ENCODE measurements at regions not wholly inside any gene's neighbourhood (a gene's known extent, or its start where the extent isn't known, plus 50 kb on each side); places are given as distances from the start of the nearest gene placed in this dataset.

DNA sequence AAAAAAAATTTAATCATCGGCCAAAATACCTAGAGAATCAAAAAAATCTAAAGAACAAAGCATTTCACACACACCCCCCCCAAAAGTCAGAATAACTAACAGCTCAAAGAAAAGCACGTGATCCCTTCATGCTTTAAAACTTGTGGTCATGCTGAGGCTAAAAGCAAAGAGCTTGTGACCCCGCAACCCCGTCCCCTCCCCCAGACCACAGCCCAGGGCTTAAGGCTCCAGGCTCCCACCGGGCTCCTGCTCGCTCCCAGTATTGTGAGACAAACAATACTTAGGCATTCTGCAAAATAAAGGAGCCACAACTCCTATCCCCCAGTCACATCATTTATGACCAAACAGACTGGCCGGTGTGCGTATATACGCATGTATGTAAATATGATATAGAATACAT, 62.1 kb upstream of the CCDC160 start:
- no peak overlapping the region for H3K4me3 Mint-ChIP-seq
- H3K27ac Mint-ChIP-seq = no peak overlapping the region
- no peaks in the 10 kb centered on the region for H3K36me3 Mint-ChIP-seq
- peaks cover 7% of the 10 kb centered on the region for H3K9me3 Mint-ChIP-seq
- peaks cover 14% of the 10 kb centered on the region for H3K4me1 Mint-ChIP-seq
- DNase-seq (ENCODE audit: low spot score in 2 of 2, unreplicated experiment in 2 of 2) = no peak
- TF ChIP-seq, protein P1, sequence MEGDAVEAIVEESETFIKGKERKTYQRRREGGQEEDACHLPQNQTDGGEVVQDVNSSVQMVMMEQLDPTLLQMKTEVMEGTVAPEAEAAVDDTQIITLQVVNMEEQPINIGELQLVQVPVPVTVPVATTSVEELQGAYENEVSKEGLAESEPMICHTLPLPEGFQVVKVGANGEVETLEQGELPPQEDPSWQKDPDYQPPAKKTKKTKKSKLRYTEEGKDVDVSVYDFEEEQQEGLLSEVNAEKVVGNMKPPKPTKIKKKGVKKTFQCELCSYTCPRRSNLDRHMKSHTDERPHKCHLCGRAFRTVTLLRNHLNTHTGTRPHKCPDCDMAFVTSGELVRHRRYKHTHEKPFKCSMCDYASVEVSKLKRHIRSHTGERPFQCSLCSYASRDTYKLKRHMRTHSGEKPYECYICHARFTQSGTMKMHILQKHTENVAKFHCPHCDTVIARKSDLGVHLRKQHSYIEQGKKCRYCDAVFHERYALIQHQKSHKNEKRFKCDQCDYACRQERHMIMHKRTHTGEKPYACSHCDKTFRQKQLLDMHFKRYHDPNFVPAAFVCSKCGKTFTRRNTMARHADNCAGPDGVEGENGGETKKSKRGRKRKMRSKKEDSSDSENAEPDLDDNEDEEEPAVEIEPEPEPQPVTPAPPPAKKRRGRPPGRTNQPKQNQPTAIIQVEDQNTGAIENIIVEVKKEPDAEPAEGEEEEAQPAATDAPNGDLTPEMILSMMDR (IDR thresholded peaks at IDR 0.05; ENCODE audit: unreplicated experiment) = no peak
- peaks cover 55% of the 10 kb centered on the region for H3K27me3 Mint-ChIP-seq (ENCODE audit: low read depth)

- peaks cover 36% of the 10 kb centered on the region for H3K27me3 Mint-ChIP-seq (ENCODE audit: low read depth)
- H3K36me3 Mint-ChIP-seq = no peaks in the 10 kb centered on the region
- H3K4me3 Mint-ChIP-seq = no peak overlapping the region
- no peak overlapping the region for H3K27ac Mint-ChIP-seq
- H3K9me3 Mint-ChIP-seq = peaks cover 4% of the 10 kb centered on the region
- TF ChIP-seq, protein P1 (IDR thresholded peaks at IDR 0.05; ENCODE audit: unreplicated experiment) = no peak
- no peak for DNase-seq (ENCODE audit: low spot score in 2 of 2, unreplicated experiment in 2 of 2)
- peaks cover 14% of the 10 kb centered on the region for H3K4me1 Mint-ChIP-seq
Observed at GRCh38 chrX:134177527-134177926, 59.5 kb upstream of the CCDC160 start.

- no peak overlapping the region for H3K4me3 Mint-ChIP-seq
- no peaks in the 10 kb centered on the region for H3K36me3 Mint-ChIP-seq
- H3K9me3 Mint-ChIP-seq = peaks cover 4% of the 10 kb centered on the region
- no peak for DNase-seq (ENCODE audit: low spot score in 2 of 2, unreplicated experiment in 2 of 2)
- H3K4me1 Mint-ChIP-seq = peaks cover 2% of the 10 kb centered on the region
- H3K27ac Mint-ChIP-seq = no peak overlapping the region
- H3K27me3 Mint-ChIP-seq (ENCODE audit: low read depth) = peaks cover 6% of the 10 kb centered on the region
- TF ChIP-seq, protein P1 (IDR thresholded peaks at IDR 0.05; ENCODE audit: unreplicated experiment) = no peak
Observed at GRCh38 chrX:134180601-134181274, 56.2 kb upstream of the CCDC160 start.

- H3K27ac Mint-ChIP-seq = no peak overlapping the region
- peaks cover 4% of the 10 kb centered on the region for H3K9me3 Mint-ChIP-seq
- H3K36me3 Mint-ChIP-seq = no peaks in the 10 kb centered on the region
- DNase-seq (ENCODE audit: low spot score in 2 of 2, unreplicated experiment in 2 of 2) = no peak
- TF ChIP-seq, protein P1 (IDR thresholded peaks at IDR 0.05; ENCODE audit: unreplicated experiment) = no peak
- H3K27me3 Mint-ChIP-seq (ENCODE audit: low read depth) = peaks cover 5% of the 10 kb centered on the region
- H3K4me1 Mint-ChIP-seq = peaks cover 2% of the 10 kb centered on the region
- no peak overlapping the region for H3K4me3 Mint-ChIP-seq
Observed at GRCh38 chrX:134181275-134181660, 55.7 kb upstream of the CCDC160 start.

- Mint-ChIP-seq H3K4me3 (no peak overlapping the region), H3K4me1 (peaks cover 5% of the 10 kb centered on the region), H3K27me3 (ENCODE audit: low read depth) (peaks cover 3% of the 10 kb centered on the region), H3K27ac (no peak overlapping the region), H3K36me3 (no peaks in the 10 kb centered on the region), H3K9me3 (peaks cover 4% of the 10 kb centered on the region)
- TF ChIP-seq, protein P1 (IDR thresholded peaks at IDR 0.05; ENCODE audit: unreplicated experiment) = no peak
- no peak for DNase-seq (ENCODE audit: low spot score in 2 of 2, unreplicated experiment in 2 of 2)
Observed at GRCh38 chrX:134183665-134184064, 53.3 kb upstream of the CCDC160 start.

Measured in mesothelial cell of epicardium (in vitro differentiated cells).